Testis (tissue), 2 donors: ENCODE measurements at regions not wholly inside any gene's neighbourhood (a gene's known extent, or its start where the extent isn't known, plus 50 kb on each side); places are given as distances from the start of the nearest gene placed in this dataset.

ENCODE experiments used
- CTCF ChIP-seq, 3 experiments: fragments of 450-650 bp in 2 of 3; fragments of 200-600 bp in 1 of 3; sonication (generic) in 1 of 3; IDR thresholded peaks; one replicate each; pipeline ENCODE4 v1.5.1; 2016 to 2019; ENCODE audit warnings: antibody characterized with exemption in 3 of 3, mild to moderate bottlenecking in 2 of 3, moderate library complexity in 1 of 3
- POLR2A ChIP-seq: fragments of 450-650 bp; IDR thresholded peaks from one replicate; pipeline ENCODE4 v1.6.1; 2017; ENCODE audit warnings: antibody characterized with exemption, mild to moderate bottlenecking, moderate library complexity

GRCh38 chr12:58584880-58585279 is 335.4 kb downstream of the LRIG3 start:
- TF ChIP-seq POLR2A (no peak), CTCF (IDR thresholded peaks at IDR 0.05) (no peak)
